LNCaP clone FGC (cell line): ENCODE measurements at regions not wholly inside any gene's neighbourhood (a gene's known extent, or its start where the extent isn't known, plus 50 kb on each side); places are given as distances from the start of the nearest gene placed in this dataset.

Source experiments
- DNase-seq: peaks from one replicate; pipeline ENCODE4 v3.0.0-alpha.2; 2011; ENCODE audit warnings: low read depth
- H3K4me3 ChIP-seq: 2 replicates; pipeline ENCODE4 v1.5.1; 2011; ENCODE audit warnings: mild to moderate bottlenecking, low read depth, low read length, control low read depth
- CTCF ChIP-seq: IDR thresholded peaks from 2 replicates; pipeline ENCODE4 v1.5.1; 2012; ENCODE audit warnings: mild to moderate bottlenecking; ENCODE audit not compliant: control insufficient read depth, insufficient read depth; ENCODE audit errors: extremely low read depth

GRCh38 chrX:39835241-39835640 lies 262.5 kb downstream of the BCOR start:
- no peak for TF ChIP-seq CTCF

GRCh38 chrX:39835776-39836175 lies 262.0 kb downstream of the BCOR start:
- no peak overlapping the region for H3K4me3 ChIP-seq
- TF ChIP-seq CTCF: no peak
- DNase-seq: no peak

More at GRCh38 chrX:39835241-39835640, 262.5 kb downstream of the BCOR start:
- no peak overlapping the region for H3K4me3 ChIP-seq
- DNase-seq: no peak

- DNase-seq: no peak
- no peak for TF ChIP-seq CTCF
- no peak overlapping the region for H3K4me3 ChIP-seq
These were observed 260.8 kb downstream of the BCOR start for GRCh38 chrX:39836802-39837420.

- TF ChIP-seq CTCF: no peak
- H3K4me3 ChIP-seq: no peak overlapping the region
- DNase-seq: no peak
These were observed 260.1 kb downstream of the BCOR start for GRCh38 chrX:39837688-39838087.

GRCh38 chrX:39839371-39839770 lies 258.4 kb downstream of the BCOR start:
- no peak for TF ChIP-seq CTCF
- no peak overlapping the region for H3K4me3 ChIP-seq
- DNase-seq: no peak

GRCh38 chrX:39840133-39840532 lies 257.6 kb downstream of the BCOR start:
- no peak overlapping the region for H3K4me3 ChIP-seq
- TF ChIP-seq CTCF: no peak
- no peak for DNase-seq

- no peak for DNase-seq
These were observed 257.1 kb downstream of the BCOR start for GRCh38 chrX:39840581-39841093.

More at GRCh38 chrX:39840581-39841093, 257.1 kb downstream of the BCOR start:
- no peak for TF ChIP-seq CTCF
- H3K4me3 ChIP-seq: no peak overlapping the region
